HG02840 (cell line): ENCODE measurements at regions not wholly inside any gene's neighbourhood (a gene's known extent, or its start where the extent isn't known, plus 50 kb on each side); places are given as distances from the start of the nearest gene placed in this dataset.

ENCODE experiments used
- ATAC-seq: cut with Tn5 transposase; IDR thresholded peaks from one replicate; pipeline ENCODE4 v1.9.1; 2021; ENCODE audit warnings: mild to moderate bottlenecking, moderate library complexity, moderate number of reproducible peaks; ENCODE audit not compliant: unreplicated experiment, low FRiP score

DNA sequence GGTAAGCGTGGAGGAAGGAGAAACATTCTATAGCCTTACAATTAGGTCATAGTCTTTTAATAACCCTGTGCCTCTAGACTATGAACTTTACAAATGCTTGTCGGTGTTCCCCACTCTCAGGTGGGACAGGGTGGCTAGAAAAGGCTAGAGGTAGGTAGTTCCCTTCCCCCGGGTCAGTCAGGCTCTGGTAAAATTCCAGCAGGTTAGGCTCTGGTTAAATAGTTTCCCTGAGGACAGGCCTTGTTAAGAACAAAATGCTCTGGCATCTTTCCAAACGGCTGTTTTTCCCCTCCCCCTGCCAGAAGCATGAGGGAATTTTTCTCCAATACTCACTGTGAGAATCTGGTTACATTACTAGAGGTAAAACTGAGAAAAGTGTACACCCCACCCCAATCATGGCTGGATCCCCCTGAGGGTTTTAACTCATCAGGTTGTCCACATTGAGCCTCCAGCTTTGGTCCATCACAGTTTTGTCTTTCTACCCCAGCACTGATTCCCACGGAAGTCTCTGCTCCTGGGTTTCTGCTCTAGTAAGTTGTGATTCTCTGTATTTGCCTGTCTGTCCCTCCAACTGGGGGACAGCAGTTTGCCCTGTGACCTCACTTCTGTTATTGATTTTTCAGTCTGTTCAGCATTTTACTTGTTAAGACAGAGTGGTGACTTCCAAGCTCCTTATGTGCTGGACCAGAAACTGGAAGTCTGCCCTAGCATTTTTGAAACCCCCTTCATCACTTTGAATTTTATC lies 84.7 kb upstream of the ADGRF1 start:
- no peak for ATAC-seq

DNA sequence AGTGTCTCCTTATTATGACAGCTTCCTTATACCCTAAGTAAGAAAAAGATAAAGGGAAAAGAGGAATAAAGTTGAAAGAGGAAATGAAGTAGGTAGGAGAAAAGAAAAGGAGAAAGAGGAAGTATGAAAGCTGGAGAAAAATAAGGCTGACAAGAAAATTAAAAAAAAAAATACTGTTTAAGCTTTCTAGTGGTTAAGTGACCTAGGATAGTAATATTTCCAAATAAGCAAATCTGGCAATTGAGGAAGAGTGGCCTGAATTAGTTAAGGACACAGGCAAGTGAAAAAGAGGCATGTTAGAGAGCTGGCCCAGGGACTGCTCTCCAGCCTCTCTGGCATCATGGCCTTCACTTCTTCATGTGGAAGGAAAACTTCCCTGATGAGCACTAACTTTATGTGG lies 76.5 kb upstream of the ADGRF1 start:
- no peak for ATAC-seq

DNA sequence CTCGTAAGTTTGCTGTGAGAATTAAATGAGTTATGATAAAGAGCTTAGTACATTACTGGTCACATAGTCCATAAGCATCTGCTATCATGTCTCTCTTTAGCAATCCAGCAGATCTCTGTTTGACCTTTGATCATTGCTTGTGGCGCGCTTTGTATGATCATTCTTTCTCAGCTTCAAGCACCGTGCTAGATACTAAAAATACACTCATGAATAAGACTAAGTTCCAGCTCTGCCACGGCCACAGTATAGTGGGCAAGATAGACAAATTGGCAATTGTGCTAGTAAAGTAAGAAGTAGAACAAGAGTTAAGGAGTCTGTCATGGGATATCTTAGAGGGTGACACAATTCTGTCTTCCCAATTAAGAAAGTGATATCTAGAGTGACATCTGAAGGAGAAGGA lies 75.2 kb upstream of the ADGRF1 start:
- ATAC-seq, result no peak

DNA sequence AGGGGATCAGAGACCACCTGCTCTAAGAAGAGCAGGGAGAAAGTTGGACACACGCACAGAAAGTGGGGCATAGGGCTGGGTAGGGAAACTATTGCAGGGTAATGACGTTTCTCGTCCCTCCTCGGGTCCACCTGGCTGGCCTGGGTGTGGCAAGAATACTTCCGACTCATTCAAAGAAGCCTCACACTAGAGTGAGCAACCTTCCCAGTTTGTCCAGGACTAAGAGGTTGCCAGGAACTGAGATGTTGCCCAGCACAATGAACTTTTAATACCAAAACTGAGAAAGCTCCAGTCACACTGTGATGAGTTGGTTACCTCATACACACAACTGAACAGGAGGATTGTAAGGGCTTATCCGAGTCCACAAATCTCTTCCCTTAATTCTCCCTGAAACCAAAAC lies 74.5 kb upstream of the ADGRF1 start:
- ATAC-seq, result no peak

DNA sequence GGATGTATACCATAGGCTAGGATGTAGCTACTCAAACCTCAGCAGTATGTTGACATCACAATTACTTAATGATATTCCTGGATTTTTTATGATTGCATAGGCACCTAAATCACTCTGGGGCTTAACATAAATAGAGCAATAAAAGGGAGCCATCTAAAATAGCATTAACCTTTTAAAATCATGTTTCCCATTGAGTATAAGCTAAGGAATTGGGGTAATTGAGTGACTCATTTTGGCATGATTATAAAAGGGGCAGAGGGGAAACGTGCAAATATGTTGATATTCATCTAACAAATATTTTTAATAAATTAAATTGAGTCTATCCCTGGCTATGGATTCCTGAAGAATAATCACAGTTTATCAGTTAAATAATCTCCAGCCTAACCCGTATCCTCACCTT lies 74.0 kb upstream of the ADGRF1 start:
- no peak for ATAC-seq

DNA sequence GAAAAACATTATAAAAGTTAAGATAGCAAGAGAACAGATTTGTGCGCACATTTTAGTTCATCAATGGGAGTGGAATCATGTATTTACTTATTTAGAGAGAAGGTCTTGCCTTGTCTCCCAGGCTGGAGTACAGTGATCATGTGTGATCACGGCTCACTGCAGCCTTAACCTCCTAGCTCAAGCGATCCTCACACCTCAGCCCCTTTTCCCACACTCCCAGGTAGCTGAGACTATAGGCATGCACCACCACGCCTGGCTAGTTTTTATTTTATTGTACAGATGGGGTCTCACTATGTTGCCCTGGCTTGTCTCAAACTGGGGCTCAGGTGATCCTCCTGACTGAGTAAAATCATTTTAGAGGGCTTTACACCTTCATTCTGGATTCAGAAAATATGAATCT lies 72.3 kb upstream of the ADGRF1 start:
- no peak for ATAC-seq

DNA sequence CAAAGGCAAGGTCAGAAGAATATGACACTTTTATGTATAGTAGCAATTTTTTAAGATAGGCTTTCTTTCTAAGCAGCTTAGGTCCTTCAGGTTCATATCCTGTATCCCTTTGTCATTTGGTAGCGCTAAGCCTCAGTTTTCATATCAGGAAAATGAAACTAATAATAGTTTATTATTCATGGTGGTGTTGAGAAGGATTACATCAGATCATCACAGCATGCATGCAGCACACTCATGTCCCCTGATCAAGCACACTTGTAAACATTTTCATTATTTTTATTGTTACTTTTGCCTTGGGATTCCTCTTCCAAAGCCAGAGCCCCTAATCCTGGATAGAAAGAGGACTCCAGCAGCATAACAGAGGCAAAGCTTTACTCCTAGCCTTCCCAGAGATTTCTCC lies 70.2 kb upstream of the ADGRF1 start:
- ATAC-seq, result no peak

DNA sequence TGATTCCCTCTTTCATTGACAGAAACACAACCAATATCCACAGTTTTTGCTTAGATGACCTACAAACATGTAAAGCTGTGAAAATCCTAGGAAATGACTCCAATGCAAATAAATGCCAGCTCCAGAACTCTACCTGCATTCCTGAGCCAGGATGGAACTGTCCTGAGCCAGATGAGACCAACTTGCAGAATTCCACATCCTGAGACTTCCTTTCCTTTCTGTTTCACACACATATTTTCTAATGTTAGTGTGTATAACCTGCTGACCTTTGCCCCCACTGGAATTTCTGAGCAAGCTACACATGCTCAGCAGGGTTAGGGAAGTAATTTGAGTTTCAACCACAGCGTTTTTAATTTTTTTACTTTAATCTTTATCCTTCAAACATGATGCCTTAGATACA lies 69.6 kb upstream of the ADGRF1 start:
- ATAC-seq, result no peak

DNA sequence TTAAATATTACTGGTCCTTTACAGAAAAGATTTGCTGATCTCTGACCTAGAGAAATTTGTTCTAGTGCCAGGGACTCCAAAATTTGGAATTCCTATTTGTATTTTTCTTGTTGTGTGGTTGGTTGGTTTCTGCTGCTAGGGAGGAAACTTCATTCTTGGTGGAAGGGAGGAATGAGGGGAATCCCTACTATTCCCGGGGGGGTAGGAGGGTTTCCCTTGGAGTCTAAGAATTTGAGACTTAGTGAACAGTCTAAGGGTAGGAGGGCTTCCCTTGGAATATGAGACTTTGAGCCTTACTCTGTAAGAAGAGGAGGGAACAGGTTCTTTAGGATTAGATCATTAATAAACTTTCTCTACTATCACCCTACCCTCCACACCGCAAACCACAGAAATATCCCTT lies 67.1 kb upstream of the ADGRF1 start:
- ATAC-seq, result no peak

DNA sequence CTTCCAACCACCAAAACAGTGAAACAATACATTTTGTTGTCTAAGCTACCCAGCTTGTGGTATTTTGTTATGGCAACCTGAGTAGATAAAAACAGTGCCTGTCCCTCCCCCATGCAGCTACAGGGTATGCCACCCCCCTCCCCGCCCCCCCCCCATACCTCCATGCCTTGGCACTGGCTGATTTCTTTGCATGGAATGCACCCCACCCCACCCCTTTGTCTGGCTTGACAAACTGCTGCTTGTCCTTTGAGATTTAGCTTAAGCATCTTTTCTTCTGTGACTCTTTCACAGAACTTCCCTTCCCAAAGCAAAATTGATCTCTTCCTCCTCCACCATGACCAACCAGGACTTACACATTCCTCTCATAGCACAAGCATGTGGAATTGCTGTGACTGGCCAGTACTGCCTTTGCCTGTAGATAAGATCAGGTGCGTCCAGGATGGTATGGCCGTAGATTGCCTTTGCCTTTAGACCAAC lies 64.6 kb upstream of the ADGRF1 start:
- ATAC-seq, result no peak

DNA sequence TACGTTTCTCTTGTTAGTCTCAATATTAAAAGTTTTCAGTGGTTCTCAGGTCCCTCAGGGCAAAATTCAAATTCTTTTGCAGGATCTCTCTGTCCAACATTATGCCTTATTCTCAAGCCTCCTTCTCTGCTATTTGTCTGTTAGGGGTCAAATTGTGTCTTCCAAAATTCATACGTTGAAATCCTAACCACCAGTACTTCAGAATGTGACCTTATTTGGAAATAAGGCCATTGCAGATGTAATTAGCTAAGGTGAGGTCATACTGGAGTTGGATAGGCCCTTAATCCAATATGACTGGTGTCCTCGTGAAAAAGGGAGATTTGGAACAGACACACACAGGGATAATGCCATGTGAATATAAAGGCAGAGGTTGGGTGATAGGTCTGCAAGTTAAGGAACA lies 64.1 kb upstream of the ADGRF1 start:
- no peak for ATAC-seq

DNA sequence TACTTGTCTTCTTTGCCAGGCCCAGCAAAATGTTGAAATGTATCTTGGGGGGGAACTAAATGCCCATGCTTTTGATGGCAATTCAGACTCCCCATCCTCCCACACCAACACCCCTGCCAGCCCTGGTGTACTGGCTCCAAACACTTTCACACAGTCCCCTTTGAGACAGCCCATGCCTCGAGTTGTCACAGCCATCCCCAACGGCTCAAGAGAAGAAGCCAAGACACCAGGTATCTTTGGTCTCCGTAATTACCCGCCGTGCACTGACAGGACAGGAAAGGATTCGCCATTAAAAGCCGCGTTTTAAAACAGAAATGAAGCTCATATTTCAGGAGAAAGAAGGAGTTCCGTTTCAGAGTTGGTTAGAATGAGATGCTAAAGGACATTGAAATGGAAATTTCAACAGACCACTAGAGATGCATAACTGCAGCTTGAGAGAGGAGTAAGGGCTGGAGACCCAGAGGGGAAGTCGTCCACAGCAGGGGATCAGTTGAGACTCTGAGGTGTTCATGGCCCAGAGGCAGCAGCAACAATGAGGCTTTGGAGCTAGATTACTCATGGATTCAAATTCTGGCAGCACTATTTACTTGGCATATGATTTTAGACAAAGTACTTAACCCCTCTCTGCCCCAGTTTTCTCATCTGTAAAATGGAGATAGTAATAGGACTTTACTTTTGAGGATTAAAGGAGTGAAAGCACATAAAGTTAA lies 63.5 kb upstream of the ADGRF1 start:
- ATAC-seq, result no peak

DNA sequence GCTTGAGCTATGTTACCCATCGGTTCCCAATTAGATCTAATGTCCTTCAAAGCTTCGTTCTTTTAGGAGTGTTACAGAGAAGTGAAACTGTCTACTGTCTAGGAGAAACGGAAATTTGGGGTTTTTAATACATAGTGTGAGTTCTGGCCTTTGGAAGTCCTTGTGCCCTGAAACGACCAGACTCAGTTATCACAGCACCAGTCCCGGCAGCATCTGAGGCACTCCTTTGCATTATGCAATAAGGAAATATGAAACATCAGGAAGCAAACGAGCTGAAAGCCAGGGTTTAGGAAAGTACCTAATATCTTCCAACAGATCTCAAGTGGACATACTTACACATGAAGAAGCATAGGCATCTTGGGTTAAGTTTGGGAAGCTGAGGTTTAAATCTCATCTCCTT lies 61.8 kb upstream of the ADGRF1 start:
- ATAC-seq, result no peak

DNA sequence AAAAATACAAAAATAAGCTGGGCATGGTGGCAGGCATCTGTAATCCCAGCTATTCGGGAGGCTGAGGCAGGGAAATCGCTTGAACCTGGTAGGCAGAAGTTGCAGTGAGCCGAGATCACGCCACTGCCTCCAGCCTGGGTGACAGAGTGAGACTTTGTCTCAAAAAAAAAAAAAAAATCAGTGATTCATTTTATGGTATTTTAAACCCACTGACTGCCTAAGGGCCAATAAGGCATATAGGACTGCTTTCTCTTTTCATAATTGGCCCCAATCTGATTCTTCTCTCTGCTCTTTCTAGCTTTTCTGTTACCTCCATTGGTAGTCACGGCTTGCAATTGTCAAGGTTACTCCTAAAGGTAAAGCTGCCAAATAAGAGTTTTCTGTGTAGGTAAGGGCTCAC lies 60.2 kb upstream of the ADGRF1 start:
- no peak for ATAC-seq

DNA sequence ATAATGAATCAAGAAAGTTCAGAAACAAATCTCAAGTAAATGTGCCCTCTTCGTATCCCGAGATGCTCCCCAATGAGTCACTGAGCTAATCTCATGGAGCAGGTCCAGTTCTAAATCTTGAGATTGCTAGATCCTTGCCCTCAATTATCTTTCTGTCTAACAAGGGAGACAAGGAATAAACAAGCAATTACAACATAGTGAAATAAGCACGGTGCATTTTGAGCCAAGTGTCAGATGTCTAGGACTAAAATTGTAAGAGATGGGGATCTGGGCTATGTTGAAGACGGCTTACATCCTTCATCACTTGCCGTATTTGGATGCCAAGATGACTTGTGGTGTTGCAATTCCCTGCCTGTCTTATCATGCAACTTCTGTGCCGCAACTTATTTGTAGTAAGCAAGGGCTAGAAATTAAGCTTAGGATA lies 56.5 kb upstream of the ADGRF1 start:
- ATAC-seq, result no peak

DNA sequence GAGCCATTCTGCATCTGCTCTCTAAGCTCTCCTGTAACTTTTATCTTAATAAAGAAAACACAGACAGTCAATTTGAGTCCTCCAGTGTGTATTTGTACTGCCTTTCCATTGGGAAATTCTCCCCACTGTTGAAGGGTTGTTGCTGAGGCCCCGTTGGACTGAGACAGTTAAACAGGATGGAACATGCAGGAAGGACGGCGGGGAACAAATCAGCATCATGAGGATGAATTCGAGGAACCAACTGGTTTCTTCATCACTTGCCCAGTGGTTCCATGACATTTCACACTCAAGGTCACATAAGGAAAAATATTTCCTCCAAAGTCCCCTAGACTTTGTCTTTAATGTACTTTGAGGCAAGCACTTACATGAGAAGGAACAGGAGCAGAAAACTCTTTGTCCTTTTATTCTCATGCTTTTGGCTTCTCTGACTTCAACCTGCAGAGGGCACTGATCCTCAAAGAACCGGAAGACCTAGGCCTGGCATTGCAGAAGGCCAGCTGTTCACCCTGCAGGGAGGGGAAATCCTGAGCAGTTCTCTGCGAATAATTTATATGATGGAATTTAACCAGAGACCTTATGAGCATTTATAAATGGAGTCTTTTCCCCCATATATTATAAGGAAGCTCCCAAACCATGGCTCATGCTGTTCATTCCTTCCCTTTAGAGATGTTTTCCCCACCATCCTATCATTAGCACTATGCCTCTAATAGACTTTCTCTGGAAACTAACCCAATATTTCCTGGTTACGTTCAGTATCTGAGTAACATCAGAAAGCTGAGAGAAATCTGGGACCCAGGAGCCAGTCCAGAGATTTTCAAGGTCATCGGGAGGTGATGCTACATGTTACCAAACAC lies 55.2 kb upstream of the ADGRF1 start:
- peak; percentile 71 for ATAC-seq

DNA sequence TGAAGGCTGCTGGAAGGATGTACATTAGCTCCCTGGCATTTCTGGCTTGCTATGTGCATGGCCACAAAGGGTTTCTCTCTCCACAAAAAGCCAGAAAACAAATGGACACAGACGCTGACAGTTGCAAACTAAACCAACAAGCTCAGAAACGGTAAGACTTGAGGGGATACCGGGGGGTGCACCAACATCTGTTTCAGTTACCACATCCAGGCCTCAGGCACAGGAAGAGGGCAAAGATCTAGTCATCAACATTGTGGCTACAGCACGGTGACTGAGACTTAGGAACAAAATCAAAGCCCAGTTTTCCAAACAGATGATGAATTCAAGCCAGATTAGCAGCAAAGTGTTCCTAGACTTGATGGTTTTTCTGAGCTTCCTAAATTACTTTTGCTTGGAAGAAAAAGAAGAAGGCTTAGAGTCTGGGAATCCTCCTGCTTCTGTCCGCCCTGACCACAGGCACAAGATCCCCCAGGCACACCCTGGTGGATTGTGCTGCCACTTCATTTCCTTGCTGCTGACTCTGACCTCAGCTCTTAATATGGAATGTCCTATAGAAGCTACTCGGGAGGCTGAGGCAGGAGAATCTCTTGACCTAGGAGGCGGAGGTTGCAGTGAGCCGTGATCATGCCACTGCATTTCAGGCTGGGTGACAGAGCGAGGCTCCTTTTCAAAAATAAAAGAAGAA lies 54.2 kb upstream of the ADGRF1 start:
- no peak for ATAC-seq

DNA sequence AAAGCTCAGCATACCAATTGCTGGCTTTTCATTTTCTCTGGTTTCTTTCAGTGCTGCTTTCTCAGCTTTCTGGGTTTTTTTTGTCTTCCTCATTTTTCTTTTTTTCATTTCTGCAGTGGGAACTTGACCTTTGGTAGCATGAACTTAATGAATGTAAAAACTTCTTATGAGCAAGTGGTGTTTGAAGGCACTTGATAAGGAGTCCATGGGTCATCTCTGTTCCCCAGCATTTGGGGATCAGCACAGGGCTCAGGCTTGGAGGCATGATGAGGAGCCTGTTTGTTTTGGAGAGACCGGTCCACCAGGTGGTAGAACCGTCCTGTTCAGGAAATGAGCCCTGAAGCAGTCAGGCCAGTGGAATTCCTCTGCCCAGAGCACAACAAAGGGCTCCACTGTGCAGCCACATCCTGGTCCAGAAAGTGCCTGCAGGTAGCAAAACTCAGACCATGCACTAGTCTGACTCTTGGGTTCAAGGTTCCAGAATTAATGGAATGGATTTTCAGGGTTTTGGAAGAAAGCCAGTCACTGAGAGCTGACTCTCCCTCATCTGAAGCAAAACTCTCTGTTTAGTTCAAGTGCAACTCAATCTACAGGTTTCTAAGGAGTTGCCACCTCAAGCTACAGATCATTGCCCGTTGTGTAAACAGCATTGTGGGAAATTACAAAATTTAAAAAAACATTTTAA lies 52.3 kb upstream of the ADGRF1 start:
- ATAC-seq, result no peak

DNA sequence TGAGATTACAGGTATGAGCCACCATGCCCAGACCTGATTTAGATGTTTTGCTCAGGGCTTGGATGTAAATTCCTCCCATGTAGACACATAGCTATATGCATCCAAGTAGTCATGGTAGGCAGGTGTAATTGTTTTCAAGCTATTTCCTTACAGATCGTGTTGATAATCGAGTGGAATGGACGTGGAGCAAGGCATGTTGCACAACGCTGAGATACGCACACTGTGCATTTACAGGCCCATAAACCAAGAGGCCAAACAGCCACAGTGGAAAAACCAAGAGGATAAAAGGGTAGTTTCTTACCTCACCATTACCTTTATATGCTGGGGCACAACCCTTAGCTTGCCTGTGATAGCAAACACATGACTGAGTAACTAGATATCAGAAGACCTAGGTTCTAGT lies 51.0 kb upstream of the ADGRF1 start:
- ATAC-seq, result no peak
